ENCODE measurements at regions not wholly inside any gene's neighbourhood (a gene's known extent, or its start where the extent isn't known, plus 50 kb on each side); places are given as distances from the start of the nearest gene placed in this dataset.

GRCh38 chr10:108014902-108015177 lies 850.3 kb upstream of the SORCS1 start:
- H3K4me1 ChIP-seq (ENCODE audit: low read depth): no peaks in the 10 kb centered on the region
- no peaks in the 10 kb centered on the region for H3K9me3 ChIP-seq
- H3K4me3 ChIP-seq: no peak overlapping the region
- TF ChIP-seq, protein P1, sequence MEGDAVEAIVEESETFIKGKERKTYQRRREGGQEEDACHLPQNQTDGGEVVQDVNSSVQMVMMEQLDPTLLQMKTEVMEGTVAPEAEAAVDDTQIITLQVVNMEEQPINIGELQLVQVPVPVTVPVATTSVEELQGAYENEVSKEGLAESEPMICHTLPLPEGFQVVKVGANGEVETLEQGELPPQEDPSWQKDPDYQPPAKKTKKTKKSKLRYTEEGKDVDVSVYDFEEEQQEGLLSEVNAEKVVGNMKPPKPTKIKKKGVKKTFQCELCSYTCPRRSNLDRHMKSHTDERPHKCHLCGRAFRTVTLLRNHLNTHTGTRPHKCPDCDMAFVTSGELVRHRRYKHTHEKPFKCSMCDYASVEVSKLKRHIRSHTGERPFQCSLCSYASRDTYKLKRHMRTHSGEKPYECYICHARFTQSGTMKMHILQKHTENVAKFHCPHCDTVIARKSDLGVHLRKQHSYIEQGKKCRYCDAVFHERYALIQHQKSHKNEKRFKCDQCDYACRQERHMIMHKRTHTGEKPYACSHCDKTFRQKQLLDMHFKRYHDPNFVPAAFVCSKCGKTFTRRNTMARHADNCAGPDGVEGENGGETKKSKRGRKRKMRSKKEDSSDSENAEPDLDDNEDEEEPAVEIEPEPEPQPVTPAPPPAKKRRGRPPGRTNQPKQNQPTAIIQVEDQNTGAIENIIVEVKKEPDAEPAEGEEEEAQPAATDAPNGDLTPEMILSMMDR (IDR thresholded peaks at IDR 0.05): no peak
- intact Hi-C loops (cut with DNase I, micrococcal nuclease): no loop called here
- ATAC-seq (no peak), DNase-seq (no peak)
- no peaks in the 10 kb centered on the region for H3K36me3 ChIP-seq (ENCODE audit: low read depth)

DNA sequence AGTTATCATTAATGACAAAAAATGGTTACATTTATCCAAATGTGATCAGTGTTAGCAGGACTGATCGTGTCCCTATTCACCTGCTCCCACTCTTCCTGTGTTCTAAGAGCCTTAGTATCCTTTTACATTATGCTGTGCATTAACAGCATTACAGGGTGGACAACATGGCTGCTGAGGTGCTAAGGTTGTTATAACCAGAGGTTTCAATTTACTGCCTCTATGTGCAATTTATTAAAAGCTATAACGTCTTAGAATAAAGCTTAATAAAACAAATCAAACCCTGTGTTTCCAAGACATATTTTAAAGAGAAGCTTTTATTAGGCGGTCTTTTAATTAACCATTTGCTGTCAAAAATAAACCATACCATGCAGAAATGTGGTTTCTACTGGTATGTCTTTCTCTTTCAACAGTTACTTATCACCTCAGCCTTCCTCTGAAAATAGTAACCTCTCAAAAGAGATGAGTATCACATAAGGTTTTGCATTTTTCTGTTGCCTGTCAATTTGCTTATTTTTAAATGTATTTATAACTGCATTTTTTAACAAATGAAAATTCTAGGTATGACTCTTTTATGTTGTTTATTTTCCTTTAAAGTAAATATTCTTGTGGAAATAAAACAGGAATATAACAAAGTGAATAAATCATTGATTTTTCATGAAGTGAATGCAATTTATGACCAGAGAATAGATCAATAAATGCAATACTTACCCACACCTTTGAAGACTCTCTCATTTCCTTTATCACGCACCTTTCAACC lies 849.8 kb upstream of the SORCS1 start:
- intact Hi-C loops (cut with DNase I, micrococcal nuclease): no loop called here
- no peak for ATAC-seq

GRCh38 chr10:108005627-108006026 lies 841.1 kb upstream of the SORCS1 start:
- Histone ChIP-seq H3K9me3 (no peaks in the 10 kb centered on the region), H3K4me3 (no peak overlapping the region), H3K36me3 (ENCODE audit: low read depth) (no peaks in the 10 kb centered on the region), H3K4me1 (ENCODE audit: low read depth) (no peaks in the 10 kb centered on the region)
- intact Hi-C loops (cut with DNase I, micrococcal nuclease): no loop called here
- TF ChIP-seq, protein P1 (IDR thresholded peaks at IDR 0.05): no peak
- no peak for ATAC-seq
- DNase-seq: no peak

More for the DNA sequence above, 849.8 kb upstream of the SORCS1 start:
- no peaks in the 10 kb centered on the region for H3K9me3 ChIP-seq
- DNase-seq: no peak
- H3K36me3 ChIP-seq (ENCODE audit: low read depth): no peaks in the 10 kb centered on the region
- TF ChIP-seq, protein P1 (IDR thresholded peaks at IDR 0.05): no peak
- no peak overlapping the region for H3K4me3 ChIP-seq
- H3K4me1 ChIP-seq (ENCODE audit: low read depth): no peaks in the 10 kb centered on the region

DNA sequence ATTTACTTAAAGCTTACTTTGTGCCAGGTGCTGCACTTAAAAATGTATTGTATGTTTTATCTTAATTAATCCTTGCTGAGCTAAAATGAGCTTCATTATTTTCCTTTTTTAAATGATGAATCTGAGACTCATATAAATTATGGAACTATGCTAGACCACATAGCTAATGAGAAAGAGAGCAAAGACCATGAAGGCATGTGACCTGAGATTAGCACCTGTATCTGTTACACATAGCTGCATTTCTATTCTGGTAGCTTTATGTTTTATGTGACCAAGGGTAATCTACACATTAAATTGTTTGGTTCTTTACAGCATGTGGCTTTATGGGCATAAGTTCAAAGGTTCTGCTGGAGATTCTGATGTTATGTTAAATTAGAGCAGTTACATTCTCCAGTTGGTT lies 839.1 kb upstream of the SORCS1 start:
- H3K36me3 ChIP-seq (ENCODE audit: low read depth): no peaks in the 10 kb centered on the region
- intact Hi-C loops (cut with DNase I, micrococcal nuclease): no loop called here
- H3K4me1 ChIP-seq (ENCODE audit: low read depth): no peaks in the 10 kb centered on the region
- DNase-seq (no peak), ATAC-seq (no peak)
- TF ChIP-seq, protein P1 (IDR thresholded peaks at IDR 0.05): no peak
- H3K9me3 ChIP-seq: no peaks in the 10 kb centered on the region
- H3K4me3 ChIP-seq: no peak overlapping the region

GRCh38 chr10:108003061-108003460 lies 838.6 kb upstream of the SORCS1 start:
- Histone ChIP-seq H3K9me3 (no peaks in the 10 kb centered on the region), H3K4me3 (no peak overlapping the region), H3K4me1 (ENCODE audit: low read depth) (no peaks in the 10 kb centered on the region), H3K36me3 (ENCODE audit: low read depth) (no peaks in the 10 kb centered on the region)
- intact Hi-C loops (cut with DNase I, micrococcal nuclease): no loop called here
- no peak for DNase-seq
- TF ChIP-seq, protein P1 (IDR thresholded peaks at IDR 0.05): no peak
- no peak for ATAC-seq

DNA sequence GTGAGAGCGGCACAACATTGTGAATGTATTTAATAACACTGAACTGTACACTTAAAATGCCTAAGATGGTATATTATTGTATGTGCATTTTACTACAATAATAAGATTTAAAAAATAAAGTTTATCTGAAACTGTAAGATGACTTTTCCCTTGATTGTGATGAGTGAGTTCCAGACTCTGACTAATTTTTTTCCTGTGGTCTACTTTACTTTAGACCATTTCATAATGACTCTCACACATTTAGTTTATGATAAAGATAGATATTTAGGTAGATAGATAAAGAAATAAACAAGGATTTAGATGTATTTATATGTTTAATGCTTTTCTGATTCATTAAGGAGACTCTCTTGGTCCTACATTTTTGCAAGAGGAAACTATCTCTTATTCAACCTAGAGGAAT lies 835.9 kb upstream of the SORCS1 start:
- H3K36me3 ChIP-seq (ENCODE audit: low read depth): no peaks in the 10 kb centered on the region
- intact Hi-C loops (cut with DNase I, micrococcal nuclease): no loop called here
- no peaks in the 10 kb centered on the region for H3K9me3 ChIP-seq
- no peaks in the 10 kb centered on the region for H3K4me1 ChIP-seq (ENCODE audit: low read depth)
- no peak overlapping the region for H3K4me3 ChIP-seq
- no peak for ATAC-seq
- no peak for DNase-seq
- TF ChIP-seq, protein P1 (IDR thresholded peaks at IDR 0.05): no peak

Measured in mucosa of descending colon (tissue), 3 donors.